ENCODE measurements at regions not wholly inside any gene's neighbourhood (a gene's known extent, or its start where the extent isn't known, plus 50 kb on each side); places are given as distances from the start of the nearest gene placed in this dataset.

GRCh38 chr15:56523521-56523920, 58.6 kb upstream of the MNS1 start:
- Histone ChIP-seq H3K27me3 (no peaks in the 10 kb centered on the region), H3K4me1 (no peaks in the 10 kb centered on the region), H3K9me3 (no peaks in the 10 kb centered on the region), H3K36me3 (no peaks in the 10 kb centered on the region), H3K27ac (no peak overlapping the region), H3K4me3 (no peak overlapping the region)
- TF ChIP-seq POLR2AphosphoS5 (IDR thresholded peaks at IDR 0.05) (no peak), CTCF (IDR thresholded peaks at IDR 0.05) (no peak), POLR2A (IDR thresholded peaks at IDR 0.05) (no peak), EP300 (IDR thresholded peaks at IDR 0.05; ENCODE audit: low read depth) (no peak)
- WGBS, 2 donors (ENCODE audit: low coverage in 1 of 2), result 37 to 76% methylated on average over 2 of the region's 2 CpGs
- in situ Hi-C loops (cut with MboI; ENCODE audit: low pct_ligation_motif_present in 1 of 4, low pct_unique_long_range_greater_than_20kb in 1 of 4, low sequenced_read_pairs in 3 of 4) (no loop called here), intact Hi-C loops (cut with DNase I; ENCODE audit: low total_unique reads) (loop anchor here (10.0 kb wide), 2 partner anchors 59 to 321 kb away; partner anchors contain the start of gene MNS1)
- DNase-seq, result no peak

GRCh38 chr15:56519000-56519399, 54.1 kb upstream of the MNS1 start:
- in situ Hi-C loops (cut with MboI; ENCODE audit: low pct_ligation_motif_present in 1 of 4, low pct_unique_long_range_greater_than_20kb in 1 of 4, low sequenced_read_pairs in 3 of 4) (no loop called here), intact Hi-C loops (cut with DNase I; ENCODE audit: low total_unique reads) (no loop called here)
- H3K27ac ChIP-seq, result no peak overlapping the region
- no peaks in the 10 kb centered on the region for H3K4me1 ChIP-seq
- no peaks in the 10 kb centered on the region for H3K27me3 ChIP-seq
- no peak overlapping the region for H3K4me3 ChIP-seq
- DNase-seq, result no peak
- no peak for TF ChIP-seq POLR2AphosphoS5 (IDR thresholded peaks at IDR 0.05)
- no peaks in the 10 kb centered on the region for H3K9me3 ChIP-seq
- H3K36me3 ChIP-seq, result no peaks in the 10 kb centered on the region

All from transverse colon (tissue), 4 donors.